Transverse colon (tissue), 4 donors: ENCODE measurements at regions not wholly inside any gene's neighbourhood (a gene's known extent, or its start where the extent isn't known, plus 50 kb on each side); places are given as distances from the start of the nearest gene placed in this dataset.

Experiments used
- DNase-seq: peaks from one replicate; pipeline ENCODE4 v3.0.0-alpha.2; 2019
- H3K27ac ChIP-seq, 4 donors: fragments of 200-600 bp; sonication (generic); 2 replicates each; pipeline ENCODE4 v1.5.1; 2016 to 2018; ENCODE audit warnings: inconsistent platforms in 4 of 4
- H3K27me3 ChIP-seq: fragments of 200-600 bp; sonication (generic); 2 replicates; pipeline ENCODE4 v1.5.1; 2017; ENCODE audit warnings: inconsistent platforms
- H3K36me3 ChIP-seq, 4 donors: fragments of 200-600 bp; sonication (generic); 2 replicates each; pipeline ENCODE4 v1.5.1; 2017 to 2019; ENCODE audit warnings: inconsistent platforms in 4 of 4
- H3K4me1 ChIP-seq, 4 donors: fragments of 200-600 bp; sonication (generic); 2 replicates each; pipeline ENCODE4 v1.5.1; 2017 to 2020; ENCODE audit warnings: inconsistent platforms in 4 of 4
- H3K4me3 ChIP-seq, 4 donors: fragments of 200-600 bp; sonication (generic); 1 replicate in 1 of 4; 2 replicates in 3 of 4; pipeline versions ENCODE4 v1.5.1 to v1.6.1; 2017 to 2019; ENCODE audit warnings: inconsistent platforms in 4 of 4
- H3K9me3 ChIP-seq, 2 donors: fragments of 200-600 bp; sonication (generic); 2 replicates each; pipeline ENCODE4 v1.5.1; 2017 to 2019; ENCODE audit warnings: inconsistent platforms in 2 of 2
- CTCF ChIP-seq, 5 experiments: fragments of 200-600 bp in 3 of 5; fragments of 450-650 bp in 2 of 5; sonication (generic) in 3 of 5; IDR thresholded peaks; 1 replicate in 2 of 5; 2 replicates in 3 of 5; pipeline ENCODE4 v1.5.1; 2016 to 2017; ENCODE audit warnings: antibody characterized with exemption in 5 of 5, inconsistent platforms in 3 of 5, mild to moderate bottlenecking in 2 of 5, moderate library complexity in 1 of 5
- EP300 ChIP-seq: sonication (generic); formaldehyde crosslinking; IDR thresholded peaks from one replicate; pipeline ENCODE4 v1.6.1; 2017; ENCODE audit warnings: antibody characterized with exemption, low read depth
- POLR2A ChIP-seq: fragments of 450-650 bp; IDR thresholded peaks from one replicate; pipeline ENCODE4 v1.6.1; 2016; ENCODE audit warnings: antibody characterized with exemption, mild to moderate bottlenecking, moderate library complexity
- POLR2AphosphoS5 ChIP-seq, 3 donors: sonication (generic); formaldehyde crosslinking; IDR thresholded peaks; one replicate each; pipeline ENCODE4 v1.6.1; 2016; ENCODE audit warnings: antibody characterized with exemption in 3 of 3
- WGBS, 2 donors: methylation state at CpG; one replicate each; pipeline ENCODE4 v1.1.5; 2018; ENCODE audit warnings: low coverage in 1 of 2; 5-methylcytosine and 5-hydroxymethylcytosine counted together
- in situ Hi-C, 4 donors: fragments of 200-750 bp; cut with MboI; loops; one replicate each; pipeline versions ENCODE4 v1.15.0 to v1.15.1; 2017; ENCODE audit warnings: low sequenced_read_pairs in 3 of 4, low pct_ligation_motif_present in 1 of 4, low pct_unique_long_range_greater_than_20kb in 1 of 4
- intact Hi-C: fragments of 100-400 bp; cut with DNase I; formaldehyde crosslinking; loops from one replicate; pipeline ENCODE4 v1.15.1; 2023; ENCODE audit warnings: low total_unique reads

GRCh38 chr14:58697930-58698642 lies 60.3 kb downstream of the DACT1 start:
- no peaks in the 10 kb centered on the region for H3K36me3 ChIP-seq
- H3K9me3 ChIP-seq: no peaks in the 10 kb centered on the region
- no peaks in the 10 kb centered on the region for H3K27me3 ChIP-seq
- DNase-seq: no peak
- WGBS, 2 donors: 40 to 42% methylated on average over 4 of the region's 4 CpGs
- in situ Hi-C loops: no loop called here
- no peak overlapping the region for H3K4me3 ChIP-seq
- H3K4me1 ChIP-seq: peaks cover 0 to 13% (median 5%) of the 10 kb centered on the region in 4 donors
- TF ChIP-seq EP300 (no peak), POLR2AphosphoS5 (IDR thresholded peaks at IDR 0.05) (no peak), POLR2A (no peak), CTCF (IDR thresholded peaks at IDR 0.05) (no peak)
- peak overlapping the region; percentile 55 to 74 (median 70) for H3K27ac ChIP-seq
- intact Hi-C loops: no loop called here

- no peaks in the 10 kb centered on the region for H3K36me3 ChIP-seq
- 27 to 83% methylated on average over 1 of the region's 1 CpG for WGBS, 2 donors
- no peaks in the 10 kb centered on the region for H3K9me3 ChIP-seq
- TF ChIP-seq POLR2AphosphoS5 (IDR thresholded peaks at IDR 0.05) (no peak), EP300 (no peak), CTCF (IDR thresholded peaks at IDR 0.05) (no peak), POLR2A (no peak)
- no peak for DNase-seq
- peaks cover 0 to 15% (median 5%) of the 10 kb centered on the region in 4 donors for H3K4me1 ChIP-seq
- intact Hi-C loops (no loop called here), in situ Hi-C loops (no loop called here)
- H3K4me3 ChIP-seq: no peak overlapping the region
- no peaks in the 10 kb centered on the region for H3K27me3 ChIP-seq
- H3K27ac ChIP-seq: no peak overlapping the region
Measured at GRCh38 chr14:58699681-58700205, 62.0 kb downstream of the DACT1 start.

- 82 to 84% methylated on average over 3 of the region's 3 CpGs for WGBS, 2 donors
- Histone ChIP-seq H3K36me3 (no peaks in the 10 kb centered on the region), H3K4me3 (no peak overlapping the region), H3K4me1 (peaks cover 0 to 15% (median 5%) of the 10 kb centered on the region in 4 donors), H3K27ac (no peak overlapping the region), H3K9me3 (no peaks in the 10 kb centered on the region), H3K27me3 (no peaks in the 10 kb centered on the region)
- DNase-seq: no peak
- in situ Hi-C loops (no loop called here), intact Hi-C loops (no loop called here)
- TF ChIP-seq POLR2A (no peak), POLR2AphosphoS5 (IDR thresholded peaks at IDR 0.05) (no peak), EP300 (no peak), CTCF (IDR thresholded peaks at IDR 0.05) (no peak)
Measured at GRCh38 chr14:58701156-58701555, 63.4 kb downstream of the DACT1 start.

GRCh38 chr14:58701604-58702003 lies 63.8 kb downstream of the DACT1 start:
- H3K4me3 ChIP-seq: no peak overlapping the region
- peaks cover 0 to 15% (median 5%) of the 10 kb centered on the region in 4 donors for H3K4me1 ChIP-seq
- intact Hi-C loops (no loop called here), in situ Hi-C loops (no loop called here)
- H3K9me3 ChIP-seq: no peaks in the 10 kb centered on the region
- no peak for DNase-seq
- WGBS, 2 donors: 84% methylated on average over 1 of the region's 1 CpG; no CpG with 5 or more reads in 1 of the 2 donors
- no peaks in the 10 kb centered on the region for H3K27me3 ChIP-seq
- H3K27ac ChIP-seq: no peak overlapping the region
- TF ChIP-seq CTCF (IDR thresholded peaks at IDR 0.05): no peak
- no peaks in the 10 kb centered on the region for H3K36me3 ChIP-seq
